ENCODE measurements at regions not wholly inside any gene's neighbourhood (a gene's known extent, or its start where the extent isn't known, plus 50 kb on each side); places are given as distances from the start of the nearest gene placed in this dataset.

GRCh38 chr7:25725451-25725850 lies 426.5 kb upstream of the NFE2L3 start:
- TF ChIP-seq CTCF (IDR thresholded peaks at IDR 0.05; ENCODE audit: low read depth, low read length, missing control alignments) = no peak
- in situ Hi-C loops (cut with HindIII; ENCODE audit: low pct_ligation_motif_present, low sequenced_read_pairs) = no loop called here
- no peaks in the 10 kb centered on the region for H3K27me3 ChIP-seq (replicated peaks)
- H3K36me3 ChIP-seq (replicated peaks) = no peaks in the 10 kb centered on the region
- no peak for DNase-seq
- no peak overlapping the region for H3K27ac ChIP-seq
- no peak overlapping the region for H3K4me3 ChIP-seq (ENCODE audit: low read depth, low read length)

- H3K27me3 ChIP-seq (replicated peaks) = no peaks in the 10 kb centered on the region
- no peak for DNase-seq
- no peak for TF ChIP-seq CTCF (IDR thresholded peaks at IDR 0.05; ENCODE audit: low read depth, low read length, missing control alignments)
- no peak overlapping the region for H3K4me3 ChIP-seq (ENCODE audit: low read depth, low read length)
- no peaks in the 10 kb centered on the region for H3K36me3 ChIP-seq (replicated peaks)
- in situ Hi-C loops (cut with HindIII; ENCODE audit: low pct_ligation_motif_present, low sequenced_read_pairs) = no loop called here
- H3K27ac ChIP-seq = no peak overlapping the region
Measured at GRCh38 chr7:25726170-25726780, 425.7 kb upstream of the NFE2L3 start.

- H3K27ac ChIP-seq = no peak overlapping the region
- no peak for DNase-seq
- in situ Hi-C loops (cut with HindIII; ENCODE audit: low pct_ligation_motif_present, low sequenced_read_pairs) = no loop called here
Measured at GRCh38 chr7:25726781-25727311, 425.2 kb upstream of the NFE2L3 start.

GRCh38 chr7:25727446-25727845 lies 424.6 kb upstream of the NFE2L3 start:
- H3K27ac ChIP-seq = no peak overlapping the region
- no peaks in the 10 kb centered on the region for H3K36me3 ChIP-seq (replicated peaks)
- no peaks in the 10 kb centered on the region for H3K27me3 ChIP-seq (replicated peaks)
- in situ Hi-C loops (cut with HindIII; ENCODE audit: low pct_ligation_motif_present, low sequenced_read_pairs) = no loop called here
- DNase-seq = no peak
- no peak overlapping the region for H3K4me3 ChIP-seq (ENCODE audit: low read depth, low read length)
- no peak for TF ChIP-seq CTCF (IDR thresholded peaks at IDR 0.05; ENCODE audit: low read depth, low read length, missing control alignments)

More at GRCh38 chr7:25726781-25727311, 425.2 kb upstream of the NFE2L3 start:
- Histone ChIP-seq H3K36me3 (replicated peaks) (no peaks in the 10 kb centered on the region), H3K27me3 (replicated peaks) (no peaks in the 10 kb centered on the region), H3K4me3 (ENCODE audit: low read depth, low read length) (no peak overlapping the region)
- no peak for TF ChIP-seq CTCF (IDR thresholded peaks at IDR 0.05; ENCODE audit: low read depth, low read length, missing control alignments)

- H3K4me3 ChIP-seq (ENCODE audit: low read depth, low read length) = no peak overlapping the region
- in situ Hi-C loops (cut with HindIII; ENCODE audit: low pct_ligation_motif_present, low sequenced_read_pairs) = no loop called here
- no peaks in the 10 kb centered on the region for H3K36me3 ChIP-seq (replicated peaks)
- no peak for DNase-seq
- H3K27ac ChIP-seq = no peak overlapping the region
- H3K27me3 ChIP-seq (replicated peaks) = no peaks in the 10 kb centered on the region
- no peak for TF ChIP-seq CTCF (IDR thresholded peaks at IDR 0.05; ENCODE audit: low read depth, low read length, missing control alignments)
Measured at GRCh38 chr7:25727876-25728275, 424.1 kb upstream of the NFE2L3 start.

All from brain microvascular endothelial cell (primary cell).